DOHH2 (cell line): ENCODE measurements at regions not wholly inside any gene's neighbourhood (a gene's known extent, or its start where the extent isn't known, plus 50 kb on each side); places are given as distances from the start of the nearest gene placed in this dataset.

ENCODE experiments used
- H3F3A ChIP-seq: fragments of 200-600 bp; sonication (generic), shearing (Covaris generic); 2 replicates; pipeline ENCODE4 v1.6.0; 2016; ENCODE audit warnings: antibody characterized with exemption, mild to moderate bottlenecking; ENCODE audit not compliant: control insufficient read depth, insufficient read depth
- H3K27ac ChIP-seq: fragments of 200-600 bp; sonication (generic); 2 replicates; pipeline ENCODE4 v1.5.1; 2014; ENCODE audit warnings: low read depth, mild to moderate bottlenecking, low read length, moderate library complexity
- H3K27me3 ChIP-seq: fragments of 200-600 bp; sonication (generic); 2 replicates; pipeline ENCODE4 v1.6.1; 2014; ENCODE audit warnings: mild to moderate bottlenecking, low read length, mixed read lengths; ENCODE audit not compliant: control insufficient read depth
- H3K36me3 ChIP-seq: fragments of 200-600 bp; sonication (generic); 2 replicates; pipeline ENCODE4 v1.6.1; 2014; ENCODE audit warnings: mild to moderate bottlenecking, low read length, moderate library complexity, mixed read lengths; ENCODE audit not compliant: control insufficient read depth
- H3K4me1 ChIP-seq: fragments of 200-600 bp; sonication (generic); 2 replicates; pipeline ENCODE4 v1.6.1; 2014; ENCODE audit warnings: mild to moderate bottlenecking, low read length, mixed read lengths; ENCODE audit not compliant: control insufficient read depth
- H3K4me2 ChIP-seq: fragments of 200-600 bp; sonication (generic); 2 replicates; pipeline ENCODE4 v1.6.0; 2014; ENCODE audit warnings: mild to moderate bottlenecking, low read length, moderate library complexity
- H3K4me3 ChIP-seq: fragments of 200-600 bp; sonication (generic); 2 replicates; pipeline ENCODE4 v1.5.1; 2014; ENCODE audit warnings: mild to moderate bottlenecking, low read length, mixed read lengths
- H3K79me2 ChIP-seq: fragments of 200-600 bp; sonication (generic); 2 replicates; pipeline ENCODE4 v1.6.1; 2014; ENCODE audit warnings: mild to moderate bottlenecking, low read length, mixed read lengths; ENCODE audit not compliant: control insufficient read depth
- H3K9me2 ChIP-seq: fragments of 200-600 bp; sonication (generic); replicated peaks from 2 replicates; pipeline ENCODE4 v1.6.1; 2014; ENCODE audit warnings: mild to moderate bottlenecking, low read length, mixed read lengths; ENCODE audit not compliant: control insufficient read depth
- H3K9me3 ChIP-seq: fragments of 200-600 bp; sonication (generic); 2 replicates; pipeline ENCODE4 v1.6.1; 2014; ENCODE audit warnings: antibody characterized with exemption, low read length, mixed read lengths; ENCODE audit not compliant: control insufficient read depth, insufficient read depth
- H4K20me1 ChIP-seq: fragments of 200-600 bp; sonication (generic); 2 replicates; pipeline ENCODE4 v1.6.0; 2014; ENCODE audit warnings: low read depth, mild to moderate bottlenecking, antibody characterized with exemption, low read length, moderate library complexity; ENCODE audit not compliant: control insufficient read depth, insufficient read depth
- EZH2phosphoT487 ChIP-seq: fragments of 200-600 bp; sonication (generic); IDR thresholded peaks from 2 replicates; pipeline ENCODE4 v1.6.1; 2017; ENCODE audit warnings: borderline replicate concordance, mild to moderate bottlenecking, antibody characterized with exemption, low read length, moderate library complexity, mixed read lengths
- TF ChIP-seq, protein P1 (sequence below): fragments of 200-600 bp; sonication (generic); IDR thresholded peaks from one replicate; pipeline ENCODE4 v1.5.1; 2014; ENCODE audit warnings: antibody characterized with exemption, mild to moderate bottlenecking, low read depth, low read length; ENCODE audit not compliant: poor library complexity, severe bottlenecking

DNA sequence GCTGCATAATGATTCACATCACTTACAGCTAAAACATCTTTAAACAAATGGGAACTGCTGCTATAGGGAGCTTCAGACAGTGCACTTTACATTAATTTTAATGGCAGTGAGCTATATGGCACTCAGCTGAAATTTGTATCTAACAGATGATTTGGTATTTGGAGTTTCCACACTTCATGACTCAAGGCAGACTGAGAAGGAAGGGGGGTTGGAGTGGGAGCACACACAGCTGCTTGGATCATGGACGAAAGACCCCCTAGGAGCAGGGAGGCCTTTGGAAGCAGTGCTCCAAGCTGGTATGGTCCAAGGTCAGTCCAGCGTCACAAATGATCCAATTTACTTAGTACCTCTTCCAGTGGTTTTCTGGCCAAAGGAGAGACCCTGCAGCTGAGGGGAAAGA is 389.7 kb downstream of the FUT8 start:
- peaks cover 5% of the 10 kb centered on the region; the same call in 1 of the 2 replicates for H3K9me3 ChIP-seq
- H3K27ac ChIP-seq = no peak overlapping the region
- H4K20me1 ChIP-seq = no peaks in the 10 kb centered on the region
- H3K36me3 ChIP-seq = no peaks in the 10 kb centered on the region
- no peaks in the 10 kb centered on the region for H3F3A ChIP-seq
- H3K9me2 ChIP-seq = no peaks in the 10 kb centered on the region
- H3K4me2 ChIP-seq = no peak overlapping the region
- no peaks in the 10 kb centered on the region for H3K79me2 ChIP-seq
- TF ChIP-seq, protein P1, sequence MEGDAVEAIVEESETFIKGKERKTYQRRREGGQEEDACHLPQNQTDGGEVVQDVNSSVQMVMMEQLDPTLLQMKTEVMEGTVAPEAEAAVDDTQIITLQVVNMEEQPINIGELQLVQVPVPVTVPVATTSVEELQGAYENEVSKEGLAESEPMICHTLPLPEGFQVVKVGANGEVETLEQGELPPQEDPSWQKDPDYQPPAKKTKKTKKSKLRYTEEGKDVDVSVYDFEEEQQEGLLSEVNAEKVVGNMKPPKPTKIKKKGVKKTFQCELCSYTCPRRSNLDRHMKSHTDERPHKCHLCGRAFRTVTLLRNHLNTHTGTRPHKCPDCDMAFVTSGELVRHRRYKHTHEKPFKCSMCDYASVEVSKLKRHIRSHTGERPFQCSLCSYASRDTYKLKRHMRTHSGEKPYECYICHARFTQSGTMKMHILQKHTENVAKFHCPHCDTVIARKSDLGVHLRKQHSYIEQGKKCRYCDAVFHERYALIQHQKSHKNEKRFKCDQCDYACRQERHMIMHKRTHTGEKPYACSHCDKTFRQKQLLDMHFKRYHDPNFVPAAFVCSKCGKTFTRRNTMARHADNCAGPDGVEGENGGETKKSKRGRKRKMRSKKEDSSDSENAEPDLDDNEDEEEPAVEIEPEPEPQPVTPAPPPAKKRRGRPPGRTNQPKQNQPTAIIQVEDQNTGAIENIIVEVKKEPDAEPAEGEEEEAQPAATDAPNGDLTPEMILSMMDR = no peak
- no peak for TF ChIP-seq EZH2phosphoT487
- peaks cover 9% of the 10 kb centered on the region for H3K27me3 ChIP-seq
- no peaks in the 10 kb centered on the region for H3K4me1 ChIP-seq
- H3K4me3 ChIP-seq = no peak overlapping the region

GRCh38 chr14:65803885-65804284 is 391.4 kb downstream of the FUT8 start:
- H3K9me2 ChIP-seq = no peaks in the 10 kb centered on the region
- peaks cover 21% of the 10 kb centered on the region for H3K9me3 ChIP-seq
- H3F3A ChIP-seq = no peaks in the 10 kb centered on the region
- H3K4me2 ChIP-seq = no peak overlapping the region
- no peaks in the 10 kb centered on the region for H3K4me1 ChIP-seq
- no peak overlapping the region for H3K4me3 ChIP-seq
- no peaks in the 10 kb centered on the region for H3K79me2 ChIP-seq
- H3K27ac ChIP-seq = no peak overlapping the region
- no peaks in the 10 kb centered on the region for H4K20me1 ChIP-seq
- H3K36me3 ChIP-seq = no peaks in the 10 kb centered on the region
- H3K27me3 ChIP-seq = peaks cover 9% of the 10 kb centered on the region
- TF ChIP-seq, protein P1 = no peak
- no peak for TF ChIP-seq EZH2phosphoT487

DNA sequence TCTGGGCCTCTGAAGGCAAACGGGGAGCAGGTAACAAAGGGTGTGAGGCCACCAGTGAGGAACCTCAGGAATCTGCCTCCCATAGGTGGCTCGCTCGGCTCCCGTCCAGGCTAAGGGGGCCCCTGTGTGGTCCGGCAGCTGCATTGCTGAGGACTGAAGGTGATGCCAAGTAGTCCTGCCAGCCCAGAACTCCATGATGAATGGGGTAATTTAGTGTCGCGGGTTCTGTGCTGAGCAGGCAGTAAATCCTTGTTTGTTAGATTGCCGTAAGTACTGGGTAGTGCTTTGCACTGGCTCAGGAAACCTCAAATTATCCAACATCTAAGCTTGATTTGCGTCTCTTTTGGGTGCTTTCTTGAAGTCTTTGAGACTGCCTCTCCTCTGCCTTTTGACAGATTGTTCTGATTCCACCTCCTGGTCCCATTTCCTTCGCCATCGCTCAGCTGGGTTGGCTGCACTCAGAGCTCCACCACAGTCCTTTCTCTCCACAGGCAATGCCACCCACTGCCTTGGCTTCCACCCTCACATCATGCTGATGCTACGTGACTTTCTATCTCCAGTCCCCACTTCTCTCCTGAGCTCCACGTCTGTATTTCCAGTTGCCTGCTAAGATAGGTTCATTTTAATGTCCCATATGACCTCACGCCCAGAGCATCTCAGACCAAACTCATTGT is 392.0 kb downstream of the FUT8 start:
- no peaks in the 10 kb centered on the region for H3F3A ChIP-seq
- H3K79me2 ChIP-seq = no peaks in the 10 kb centered on the region
- no peaks in the 10 kb centered on the region for H3K9me2 ChIP-seq
- H3K9me3 ChIP-seq = peaks cover 27% of the 10 kb centered on the region
- no peak overlapping the region for H3K27ac ChIP-seq
- TF ChIP-seq, protein P1 = no peak
- no peak for TF ChIP-seq EZH2phosphoT487
- H4K20me1 ChIP-seq = no peaks in the 10 kb centered on the region
- no peak overlapping the region for H3K4me2 ChIP-seq
- H3K36me3 ChIP-seq = no peaks in the 10 kb centered on the region
- no peaks in the 10 kb centered on the region for H3K4me1 ChIP-seq
- H3K4me3 ChIP-seq = no peak overlapping the region
- peaks cover 9% of the 10 kb centered on the region for H3K27me3 ChIP-seq

- Histone ChIP-seq H3K79me2 (no peaks in the 10 kb centered on the region), H3K27me3 (peaks cover 9% of the 10 kb centered on the region), H3K27ac (no peak overlapping the region), H3K4me1 (no peaks in the 10 kb centered on the region), H3K36me3 (no peaks in the 10 kb centered on the region), H3K9me2 (no peaks in the 10 kb centered on the region), H3F3A (no peaks in the 10 kb centered on the region), H3K4me2 (no peak overlapping the region), H4K20me1 (no peaks in the 10 kb centered on the region), H3K4me3 (no peak overlapping the region), H3K9me3 (peaks cover 32% of the 10 kb centered on the region)
- no peak for TF ChIP-seq EZH2phosphoT487
- TF ChIP-seq, protein P1 = no peak
Observed at GRCh38 chr14:65805113-65805473, 392.6 kb downstream of the FUT8 start.
